CD4-positive, alpha-beta T cell treated with Interleukin-10 for 1 hour (primary cell): ENCODE measurements at regions not wholly inside any gene's neighbourhood (a gene's known extent, or its start where the extent isn't known, plus 50 kb on each side); places are given as distances from the start of the nearest gene placed in this dataset.
"Not testable (repeated sequence)": the region's sequence is repeated elsewhere in the genome, so short reads cannot be mapped to it uniquely, and the experiment has no call there.

Source experiments
- DNase-seq: peaks from one replicate; pipeline ENCODE4 v3.0.0-alpha.2; 2020

DNA sequence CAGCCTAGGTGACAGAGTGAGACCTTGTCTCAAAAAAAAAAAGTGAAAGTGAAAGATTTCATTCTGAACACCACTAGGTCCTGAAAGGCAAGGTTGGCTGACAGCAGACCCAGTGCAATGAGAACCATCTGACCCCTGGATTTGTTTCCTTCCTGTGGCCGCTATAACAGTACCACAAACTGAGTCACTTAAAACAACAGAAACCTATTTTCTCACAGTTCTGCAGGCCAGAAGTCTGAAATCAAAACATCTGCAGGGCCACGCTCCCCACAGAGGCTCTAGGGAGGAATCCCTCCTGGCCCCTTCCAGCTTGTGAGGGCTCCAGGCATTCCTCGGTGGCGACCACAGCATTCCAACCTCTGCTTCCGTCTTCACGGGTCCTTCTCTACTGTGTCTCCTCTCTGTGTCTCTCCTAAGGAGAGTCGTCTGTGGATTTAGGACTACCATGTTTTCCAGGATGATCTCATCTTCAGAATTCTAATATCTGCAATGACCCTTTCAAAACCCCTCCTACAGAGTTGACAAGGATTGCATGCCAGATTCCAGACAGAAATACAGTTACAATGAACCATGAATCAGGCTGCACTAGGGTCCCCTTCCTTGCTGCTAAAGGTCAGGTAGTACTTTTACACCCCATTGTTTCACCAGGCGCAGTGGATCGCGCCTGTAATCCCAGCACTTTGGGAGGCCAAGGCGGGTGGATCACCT is 78.0 kb upstream of the ADGRL1 start:
- peak; percentile 14 for DNase-seq

DNA sequence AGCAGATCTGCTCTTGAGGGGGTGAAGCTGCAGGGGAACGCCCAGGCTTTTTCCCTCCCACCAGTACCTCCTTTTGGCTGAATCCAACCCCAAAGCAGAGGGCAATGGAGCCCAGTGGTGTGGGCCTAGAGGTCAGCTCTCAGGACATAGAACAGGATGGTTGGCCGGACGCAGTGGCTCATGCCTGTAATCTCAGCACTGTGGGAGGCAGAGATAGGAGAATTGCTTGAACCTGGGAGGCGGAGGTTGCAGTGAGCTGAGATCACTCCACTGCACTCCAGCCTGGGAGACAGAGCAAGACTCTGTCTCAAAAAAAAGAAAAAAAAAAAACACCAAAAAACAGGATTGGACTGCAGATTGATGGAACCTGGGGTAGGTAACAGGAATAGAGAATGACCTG is 73.3 kb upstream of the ADGRL1 start:
- not testable (repeated sequence) for DNase-seq

GRCh38 chr19:14277608-14278007 is 71.6 kb upstream of the ADGRL1 start:
- DNase-seq: no peak

GRCh38 chr19:14275823-14276222 is 69.9 kb upstream of the ADGRL1 start:
- not testable (repeated sequence) for DNase-seq

DNA sequence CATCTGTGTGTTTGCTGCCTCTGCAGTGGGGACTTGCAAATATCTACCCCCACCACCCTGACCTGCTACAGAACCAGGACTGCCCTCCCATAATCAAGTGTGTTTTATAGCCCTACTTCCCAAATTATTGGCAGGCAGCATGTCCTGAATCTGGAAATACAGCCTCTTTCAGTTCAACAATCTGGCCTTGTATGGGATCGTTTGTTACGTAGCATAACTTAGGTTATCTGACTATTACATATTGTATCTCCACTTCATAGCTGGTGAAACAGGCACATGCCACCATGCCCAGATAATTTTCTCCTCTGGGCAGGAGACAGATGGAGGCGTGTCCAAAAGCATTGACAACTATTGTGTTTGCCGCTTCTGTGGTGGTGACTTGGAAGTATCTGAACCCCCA is 66.7 kb upstream of the ADGRL1 start:
- DNase-seq: no peak

DNA sequence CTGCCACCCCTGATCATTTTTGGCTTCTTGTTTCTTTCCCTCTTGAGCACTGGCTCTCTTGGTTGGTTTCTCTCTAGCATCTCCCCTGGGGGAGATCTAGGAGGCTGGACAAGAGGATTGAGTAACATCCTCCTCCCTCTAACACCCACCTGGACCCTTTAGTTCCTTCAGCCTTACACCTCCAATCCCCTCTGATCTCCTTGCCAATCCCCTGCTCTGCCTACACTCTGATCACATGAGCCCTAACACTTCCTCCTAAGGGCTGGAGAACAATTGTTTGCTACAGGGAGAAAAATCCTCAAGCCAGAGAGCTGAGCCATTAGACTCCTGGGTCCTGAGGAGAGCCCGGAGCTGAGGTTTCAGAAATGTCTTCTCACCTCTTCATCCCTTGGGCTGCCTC is 65.9 kb upstream of the ADGRL1 start:
- DNase-seq: no peak

- DNase-seq: not testable (repeated sequence)
Measured at GRCh38 chr19:14270557-14270956, 64.6 kb upstream of the ADGRL1 start.

DNA sequence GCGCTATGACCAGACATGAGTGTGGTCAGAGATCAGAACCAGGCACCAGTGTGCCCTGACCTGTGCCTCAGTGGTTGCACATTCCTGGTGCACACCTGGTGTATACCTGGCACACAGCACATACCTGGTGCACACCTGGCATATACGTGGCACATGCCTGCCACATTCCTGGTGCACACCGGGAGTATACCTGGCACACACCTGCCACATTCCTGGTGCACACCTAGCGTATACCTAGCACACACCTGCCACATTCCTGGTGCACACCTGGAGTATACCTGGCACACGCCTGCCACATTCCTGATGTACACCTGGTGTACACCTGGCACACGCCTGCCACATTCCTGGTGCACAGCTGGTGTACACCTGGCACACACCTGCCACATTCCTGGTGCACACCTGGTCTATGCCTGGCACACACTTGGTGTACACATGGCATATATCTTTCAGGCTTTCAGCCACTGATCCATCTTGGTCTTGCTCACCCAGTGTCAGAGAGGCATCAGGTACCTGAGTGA is 61.3 kb upstream of the ADGRL1 start:
- no peak for DNase-seq

- DNase-seq: not testable (repeated sequence)
Measured at GRCh38 chr19:14266208-14266607, 60.2 kb upstream of the ADGRL1 start.

DNA sequence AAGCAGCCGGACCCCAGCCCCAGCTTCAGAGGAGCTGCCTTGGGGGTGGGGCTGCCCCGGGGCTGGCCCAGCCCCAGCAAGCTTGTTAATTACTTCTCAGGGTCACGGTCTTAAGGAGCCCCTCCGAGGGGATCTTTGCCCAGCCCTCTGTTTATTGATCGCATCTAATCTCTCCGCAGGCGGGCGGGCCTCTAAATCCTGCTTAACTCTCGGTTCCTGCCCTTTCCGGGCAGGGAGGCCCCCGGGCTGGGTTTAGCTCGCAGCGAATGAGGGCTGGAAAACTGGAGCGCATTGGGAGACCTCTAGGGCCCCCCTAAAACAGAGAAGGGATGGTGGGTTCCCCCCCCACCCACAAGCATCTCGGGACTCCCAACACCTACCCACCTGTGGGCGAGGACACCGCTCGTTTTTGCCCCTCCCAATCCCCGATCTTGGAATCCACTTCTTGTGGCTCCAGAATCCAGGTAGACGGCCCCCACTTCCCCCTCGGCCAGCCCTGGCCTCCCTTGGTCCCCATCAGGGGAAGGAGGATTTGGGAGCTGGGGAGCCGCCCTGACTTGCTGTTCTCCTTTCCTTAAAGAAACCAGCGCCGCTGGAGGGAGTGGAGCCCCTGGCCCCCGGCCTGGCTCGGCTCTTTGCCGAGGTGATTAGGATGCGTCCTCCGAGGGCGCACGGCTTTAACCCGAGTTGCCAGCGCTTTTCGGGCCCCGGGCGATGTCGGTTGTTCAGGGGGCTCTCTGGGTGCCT is 59.5 kb upstream of the ADGRL1 start:
- DNase-seq: no peak

DNA sequence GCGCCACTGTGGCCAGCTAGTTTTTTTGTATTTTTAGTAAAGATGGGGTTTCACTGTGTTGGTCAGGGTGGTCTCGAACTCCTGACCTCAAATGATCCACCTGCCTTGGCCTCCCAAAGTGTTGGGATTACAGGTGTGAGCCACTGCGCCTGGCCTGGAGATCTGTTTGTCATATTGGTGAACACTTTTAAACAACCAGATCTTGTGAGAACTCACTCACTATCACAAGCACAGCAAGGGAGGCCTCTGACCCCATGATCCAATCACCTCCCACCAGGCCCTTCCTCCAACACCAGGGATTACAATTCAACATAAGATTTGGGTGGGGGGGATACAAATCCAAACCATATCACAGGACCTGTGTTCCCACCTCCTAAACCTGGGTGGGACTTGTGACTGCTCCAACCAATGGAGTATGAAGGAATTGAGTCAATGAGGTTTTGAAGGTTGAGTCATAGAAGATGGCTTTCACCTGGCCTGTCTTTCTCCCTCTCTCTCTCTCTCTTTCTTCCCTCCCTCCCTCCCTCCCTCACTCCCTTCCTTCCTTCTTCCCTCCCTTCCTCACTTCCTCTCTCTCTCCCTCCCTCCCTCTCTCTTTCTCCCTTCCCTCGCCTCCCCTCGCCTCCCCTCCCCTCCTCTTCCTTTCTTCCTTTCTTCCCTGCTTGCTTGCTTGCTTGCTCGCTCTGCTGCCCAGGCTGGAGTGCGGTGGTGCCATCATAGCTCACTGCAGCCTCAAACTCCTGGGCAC is 50.1 kb upstream of the ADGRL1 start:
- not testable (repeated sequence) for DNase-seq
